GM13977 (cell line): ENCODE measurements at regions not wholly inside any gene's neighbourhood (a gene's known extent, or its start where the extent isn't known, plus 50 kb on each side); places are given as distances from the start of the nearest gene placed in this dataset.
"Not testable (repeated sequence)": the region's sequence is repeated elsewhere in the genome, so short reads cannot be mapped to it uniquely, and the experiment has no call there.

Experiments
- DNase-seq: peaks from one replicate; pipeline ENCODE4 v3.0.0; 2012; ENCODE audit warnings: low spot score
- in situ Hi-C: fragments of 300-500 bp; cut with MboI; formaldehyde crosslinking; loops from one replicate; pipeline ENCODE4 v1.12.0; 2022; ENCODE audit warnings: low sequenced_read_pairs, low pct_unique_long_range_greater_than_20kb, mixed read lengths, inconsistent platforms; ENCODE audit not compliant: unreplicated experiment
- TF ChIP-seq, protein P1 (sequence below): IDR thresholded peaks from 2 replicates; pipeline ENCODE4 v1.5.1; 2012; ENCODE audit warnings: mild to moderate bottlenecking, control low read depth; ENCODE audit not compliant: insufficient read depth; ENCODE audit errors: extremely low read depth, missing control alignments

GRCh38 chr1:102693345-102693744 lies 415.0 kb downstream of the COL11A1 start:
- in situ Hi-C loops, result no loop called here
- TF ChIP-seq, protein P1, sequence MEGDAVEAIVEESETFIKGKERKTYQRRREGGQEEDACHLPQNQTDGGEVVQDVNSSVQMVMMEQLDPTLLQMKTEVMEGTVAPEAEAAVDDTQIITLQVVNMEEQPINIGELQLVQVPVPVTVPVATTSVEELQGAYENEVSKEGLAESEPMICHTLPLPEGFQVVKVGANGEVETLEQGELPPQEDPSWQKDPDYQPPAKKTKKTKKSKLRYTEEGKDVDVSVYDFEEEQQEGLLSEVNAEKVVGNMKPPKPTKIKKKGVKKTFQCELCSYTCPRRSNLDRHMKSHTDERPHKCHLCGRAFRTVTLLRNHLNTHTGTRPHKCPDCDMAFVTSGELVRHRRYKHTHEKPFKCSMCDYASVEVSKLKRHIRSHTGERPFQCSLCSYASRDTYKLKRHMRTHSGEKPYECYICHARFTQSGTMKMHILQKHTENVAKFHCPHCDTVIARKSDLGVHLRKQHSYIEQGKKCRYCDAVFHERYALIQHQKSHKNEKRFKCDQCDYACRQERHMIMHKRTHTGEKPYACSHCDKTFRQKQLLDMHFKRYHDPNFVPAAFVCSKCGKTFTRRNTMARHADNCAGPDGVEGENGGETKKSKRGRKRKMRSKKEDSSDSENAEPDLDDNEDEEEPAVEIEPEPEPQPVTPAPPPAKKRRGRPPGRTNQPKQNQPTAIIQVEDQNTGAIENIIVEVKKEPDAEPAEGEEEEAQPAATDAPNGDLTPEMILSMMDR, result no peak
- no peak for DNase-seq

GRCh38 chr1:102691592-102692090 lies 416.7 kb downstream of the COL11A1 start:
- in situ Hi-C loops, result no loop called here
- TF ChIP-seq, protein P1, result no peak
- DNase-seq, result no peak

DNA sequence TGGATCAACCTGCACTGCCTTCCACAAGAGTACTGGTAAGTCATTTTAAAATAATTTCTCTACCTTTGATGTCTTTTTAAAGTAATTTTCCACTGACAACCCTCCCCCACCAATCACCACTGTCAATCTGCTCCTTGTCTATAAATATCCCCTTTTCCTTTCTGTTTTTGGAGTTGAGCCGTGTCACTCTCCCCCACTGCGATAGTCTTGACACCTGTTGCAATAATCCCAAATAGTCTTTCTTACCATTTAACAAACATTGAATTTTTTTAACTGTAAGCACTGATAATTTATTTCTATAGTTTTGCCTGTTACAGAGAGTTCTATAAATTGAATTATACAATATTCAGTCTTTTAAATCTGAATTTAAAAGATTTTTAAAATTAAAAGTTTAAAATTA lies 420.9 kb downstream of the COL11A1 start:
- DNase-seq, result no peak
- in situ Hi-C loops, result no loop called here
- TF ChIP-seq, protein P1, result no peak

DNA sequence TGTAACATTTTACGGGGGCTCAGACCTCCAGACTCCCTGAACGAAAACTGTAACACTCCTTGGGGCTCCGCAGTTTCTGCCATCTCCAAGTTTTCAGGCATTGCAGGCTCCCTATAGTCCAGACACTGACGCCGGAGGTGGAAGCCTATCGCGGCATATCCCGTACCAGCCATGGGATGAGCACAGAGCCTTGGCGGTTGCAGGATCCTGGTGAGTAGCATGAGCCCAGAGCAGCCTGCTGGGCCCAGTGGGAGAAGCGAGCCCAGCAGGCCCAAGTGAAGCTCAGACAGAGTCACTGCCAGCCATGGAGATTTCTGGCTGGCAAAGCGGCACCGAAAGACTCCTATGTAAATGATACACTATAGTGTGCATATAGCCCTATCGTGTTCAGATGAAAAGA lies 446.8 kb downstream of the COL11A1 start:
- in situ Hi-C loops, result no loop called here
- DNase-seq, result no peak
- TF ChIP-seq, protein P1, result no peak

DNA sequence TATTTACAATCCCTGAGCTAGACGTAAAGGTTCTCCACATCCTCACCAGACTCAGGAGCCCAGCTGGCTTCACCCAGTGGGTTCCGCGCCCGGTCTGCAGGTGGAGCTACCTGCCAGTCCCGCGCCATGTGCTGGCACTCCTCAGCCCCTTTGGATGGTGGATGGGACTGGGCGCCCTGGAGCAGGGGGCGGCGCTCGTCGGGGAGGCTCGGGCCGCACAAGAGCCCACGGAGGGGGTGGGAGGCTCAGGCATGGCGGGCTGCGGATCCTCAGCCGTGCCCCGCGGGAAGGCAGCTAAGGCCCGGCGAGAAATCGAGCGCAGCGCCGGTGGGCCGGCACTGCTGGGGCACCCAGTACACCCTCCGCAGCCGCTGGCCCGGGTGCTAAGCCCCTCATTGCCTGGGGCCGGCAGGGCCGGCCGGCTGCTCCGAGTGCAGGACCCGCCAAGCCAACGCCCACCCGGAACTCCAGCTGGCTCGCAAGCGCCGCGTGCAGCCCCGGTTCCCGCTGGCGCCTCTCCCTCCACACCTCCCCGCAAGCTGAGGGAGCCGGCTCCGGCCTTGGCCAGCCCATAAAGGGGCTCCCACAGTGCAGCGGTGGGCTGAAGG lies 448.3 kb downstream of the COL11A1 start:
- DNase-seq, in situ Hi-C loops: not testable (repeated sequence)

- no peak for DNase-seq
- in situ Hi-C loops, result no loop called here
- TF ChIP-seq, protein P1, result no peak
Observed at GRCh38 chr1:102655034-102655433, 453.3 kb downstream of the COL11A1 start.

GRCh38 chr1:102640872-102641271 lies 467.4 kb downstream of the COL11A1 start:
- in situ Hi-C loops, result no loop called here
- DNase-seq, result no peak
- TF ChIP-seq, protein P1, result no peak
